Activated CD4-positive, alpha-beta T cell treated with anti-CD3 and anti-CD28 coated beads for 48 hours (primary cell): ENCODE measurements at regions not wholly inside any gene's neighbourhood (a gene's known extent, or its start where the extent isn't known, plus 50 kb on each side); places are given as distances from the start of the nearest gene placed in this dataset.
"Not testable (repeated sequence)": the region's sequence is repeated elsewhere in the genome, so short reads cannot be mapped to it uniquely, and the experiment has no call there.

ENCODE experiments used
- DNase-seq: peaks from one replicate; pipeline ENCODE4 v3.0.0-alpha.2; 2020

DNA sequence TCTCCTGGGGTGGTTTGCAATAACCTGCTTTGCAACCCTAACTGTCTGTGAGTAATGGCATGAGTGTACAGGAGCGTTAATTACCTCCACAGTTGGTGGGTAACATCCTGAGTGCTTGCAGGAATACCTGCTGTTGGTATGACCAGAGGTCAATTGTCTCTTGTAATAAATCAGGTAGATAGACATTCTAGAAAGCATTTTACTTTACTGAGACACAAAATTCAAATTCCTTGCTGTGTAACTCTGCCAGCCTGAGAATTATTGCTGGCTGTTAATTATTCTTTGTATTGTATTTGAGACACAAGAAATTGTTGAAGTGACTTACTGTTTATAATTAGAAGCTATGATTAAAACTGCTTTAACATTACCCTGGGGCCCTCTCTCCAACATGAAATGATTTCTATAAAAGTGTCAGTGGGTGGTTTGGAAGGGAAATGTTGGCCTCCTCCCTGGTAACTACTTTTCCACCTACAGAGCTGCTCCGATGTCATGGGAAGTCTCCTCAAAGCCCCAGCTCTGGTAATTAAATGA, 150.8 kb upstream of the ADCY2 start:
- no peak for DNase-seq

- DNase-seq = no peak
These were observed 149.7 kb upstream of the ADCY2 start for GRCh38 chr5:7246287-7246686.

- no peak for DNase-seq
These were observed 145.9 kb upstream of the ADCY2 start for GRCh38 chr5:7250004-7250403.

- DNase-seq = no peak
These were observed 145.3 kb upstream of the ADCY2 start for GRCh38 chr5:7250611-7251010.

- no peak for DNase-seq
These were observed 144.8 kb upstream of the ADCY2 start for GRCh38 chr5:7251132-7251531.

DNA sequence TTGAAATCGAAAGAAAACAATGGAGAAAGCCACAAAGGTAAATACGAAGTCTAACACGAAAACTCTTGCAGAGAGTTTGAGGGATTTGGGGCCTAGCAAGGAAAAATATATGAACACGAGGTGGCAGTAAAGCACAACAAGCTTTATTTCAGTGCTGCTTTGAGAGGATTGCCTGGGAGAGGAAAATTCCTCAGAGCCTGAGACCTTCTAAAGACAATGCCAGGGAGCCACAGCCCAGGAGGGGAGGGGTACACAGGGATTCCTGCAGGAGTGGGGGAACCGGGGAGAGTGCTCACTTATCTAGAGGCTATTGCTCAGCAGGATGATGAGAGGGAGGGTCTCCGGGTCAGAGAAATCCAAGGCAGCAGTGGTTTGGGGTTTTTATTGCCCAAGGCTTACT, 134.9 kb upstream of the ADCY2 start:
- DNase-seq = no peak

GRCh38 chr5:7261900-7262299, 134.0 kb upstream of the ADCY2 start:
- no peak for DNase-seq

DNA sequence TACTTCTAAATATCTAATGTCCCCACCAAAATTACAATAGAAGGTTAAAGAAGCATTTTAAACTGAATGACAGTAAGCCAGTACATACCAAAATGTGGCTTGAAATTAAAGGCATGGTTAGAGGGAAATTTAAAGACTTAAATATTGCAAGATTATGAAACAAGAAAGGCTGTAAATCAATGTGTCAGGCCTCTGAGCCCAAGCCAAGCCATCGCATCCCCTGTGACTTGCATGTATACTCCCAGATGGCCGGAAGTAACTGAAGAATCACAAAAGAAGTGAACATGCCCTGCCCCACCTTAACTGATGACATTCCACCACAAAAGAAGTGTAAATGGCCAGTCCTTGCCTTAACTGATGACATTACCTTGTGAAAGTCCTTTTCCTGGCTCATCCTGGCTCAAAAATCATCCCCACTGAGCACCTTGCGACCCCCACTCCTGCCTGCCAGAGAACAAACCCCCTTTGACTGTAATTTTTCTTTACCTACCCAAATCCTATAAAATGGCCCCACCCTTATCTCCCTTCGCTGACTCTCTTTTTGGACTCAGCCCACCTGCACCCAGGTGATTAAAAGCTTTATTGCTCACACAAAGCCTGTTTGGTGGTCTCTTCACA, 132.4 kb upstream of the ADCY2 start:
- not testable (repeated sequence) for DNase-seq

DNA sequence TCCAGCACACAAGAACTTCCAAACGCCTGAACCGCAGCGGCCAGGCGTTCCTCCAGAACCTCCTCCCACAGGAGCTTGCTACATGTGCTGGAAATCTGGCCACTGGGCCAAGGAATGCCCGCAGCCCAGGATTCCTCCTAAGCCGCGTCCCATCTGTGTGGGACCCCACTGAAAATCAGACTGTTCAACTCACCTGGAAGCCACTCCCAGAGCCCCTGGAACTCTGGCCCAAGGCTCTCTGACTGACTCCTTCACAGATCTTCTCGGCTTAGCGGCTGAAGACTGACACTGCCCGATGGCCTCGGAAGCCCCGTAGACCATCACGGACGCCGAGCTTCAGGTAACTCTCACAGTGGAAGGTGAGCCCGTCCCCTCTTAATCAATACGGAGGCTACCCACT, 130.2 kb upstream of the ADCY2 start:
- not testable (repeated sequence) for DNase-seq

DNA sequence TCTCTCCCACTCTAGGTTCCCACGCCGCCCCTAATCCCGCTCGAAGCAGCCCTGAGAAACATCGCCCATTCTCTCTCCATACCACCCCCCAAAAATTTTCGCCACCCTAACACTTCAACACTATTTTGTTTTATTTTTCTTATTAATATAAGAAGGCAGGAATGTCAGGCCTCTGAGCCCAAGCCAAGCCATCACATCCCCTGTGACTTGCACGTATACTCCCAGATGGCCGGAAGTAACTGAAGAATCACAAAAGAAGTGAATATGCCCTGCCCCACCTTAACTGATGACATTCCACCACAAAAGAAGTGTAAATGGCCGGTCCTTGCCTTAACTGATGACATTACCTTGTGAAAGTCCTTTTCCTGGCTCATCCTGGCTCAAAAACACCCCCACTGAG, 127.2 kb upstream of the ADCY2 start:
- DNase-seq = not testable (repeated sequence)

DNA sequence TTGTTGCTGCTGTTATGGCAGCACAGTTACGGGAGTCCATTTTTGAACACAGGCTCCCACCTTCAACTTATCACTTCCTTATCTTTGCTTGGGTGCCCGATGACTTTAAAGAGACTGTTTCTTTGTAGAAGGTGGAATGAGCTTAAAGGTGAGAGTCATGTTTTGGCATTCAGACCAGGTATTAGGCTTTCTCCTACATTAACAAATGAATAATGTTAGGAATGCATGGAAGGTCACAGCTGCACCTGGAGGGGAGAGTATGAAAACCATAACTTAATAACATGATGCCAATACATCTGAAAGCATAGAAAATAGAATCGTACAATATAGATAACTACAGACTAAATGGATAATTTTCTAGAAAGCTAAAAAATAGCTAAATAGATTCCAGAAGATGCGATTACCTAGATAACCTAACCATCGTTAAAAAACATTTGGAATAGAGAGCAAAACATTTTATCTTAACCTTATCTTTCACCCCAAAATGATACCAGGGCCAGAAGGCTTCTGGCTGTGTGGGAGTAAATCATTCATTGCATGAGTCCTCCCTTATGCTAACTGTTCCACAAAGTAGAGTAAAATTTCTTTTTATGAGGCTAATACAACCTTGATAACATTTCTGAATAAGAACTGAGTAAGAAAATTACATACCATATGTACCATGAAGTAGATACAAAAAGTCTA, 126.2 kb upstream of the ADCY2 start:
- no peak for DNase-seq

GRCh38 chr5:7271435-7272084, 124.4 kb upstream of the ADCY2 start:
- DNase-seq = no peak

- DNase-seq = no peak
These were observed 123.5 kb upstream of the ADCY2 start for GRCh38 chr5:7272408-7272965.

DNA sequence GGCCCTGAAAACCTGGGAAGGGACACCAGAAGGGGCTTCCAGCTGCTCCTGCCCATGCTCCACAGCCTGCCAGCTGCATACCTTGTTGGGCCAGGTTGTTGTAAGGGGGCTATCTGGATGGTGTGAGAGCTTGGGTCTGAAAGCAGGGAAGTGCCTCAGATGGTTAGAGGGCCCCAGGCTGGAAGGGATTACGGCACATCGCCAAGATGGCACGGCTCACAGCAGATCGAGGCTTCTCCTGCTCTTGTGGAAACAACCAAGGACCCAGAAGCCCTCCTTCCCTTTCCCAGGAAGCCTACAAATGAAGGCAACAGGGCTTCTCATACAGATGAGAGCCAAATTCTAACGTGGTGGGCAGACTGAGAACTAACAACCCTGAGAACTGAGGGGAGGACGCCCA, 121.7 kb upstream of the ADCY2 start:
- DNase-seq = no peak

DNA sequence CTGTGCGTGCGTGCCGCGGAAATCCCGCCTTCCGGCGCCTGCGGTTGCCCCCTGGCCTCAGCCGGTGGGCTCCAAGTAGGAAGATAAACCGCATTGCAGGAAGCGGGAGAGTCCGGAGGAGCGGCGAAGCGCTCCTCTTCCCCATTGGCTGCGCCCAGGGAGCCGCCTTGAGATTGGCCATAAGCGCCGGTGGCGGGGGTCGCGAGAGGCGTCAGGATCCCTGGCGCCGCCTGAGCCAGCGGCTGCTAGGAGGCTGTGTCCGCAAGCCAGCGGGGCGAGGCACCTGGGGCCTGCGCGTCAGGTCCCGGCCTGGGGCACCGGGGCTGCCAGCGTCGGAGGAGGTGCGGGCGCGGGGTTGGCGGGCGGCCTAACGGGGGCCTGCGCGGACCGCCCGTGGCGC, 106.3 kb upstream of the ADCY2 start:
- not testable (repeated sequence) for DNase-seq

DNA sequence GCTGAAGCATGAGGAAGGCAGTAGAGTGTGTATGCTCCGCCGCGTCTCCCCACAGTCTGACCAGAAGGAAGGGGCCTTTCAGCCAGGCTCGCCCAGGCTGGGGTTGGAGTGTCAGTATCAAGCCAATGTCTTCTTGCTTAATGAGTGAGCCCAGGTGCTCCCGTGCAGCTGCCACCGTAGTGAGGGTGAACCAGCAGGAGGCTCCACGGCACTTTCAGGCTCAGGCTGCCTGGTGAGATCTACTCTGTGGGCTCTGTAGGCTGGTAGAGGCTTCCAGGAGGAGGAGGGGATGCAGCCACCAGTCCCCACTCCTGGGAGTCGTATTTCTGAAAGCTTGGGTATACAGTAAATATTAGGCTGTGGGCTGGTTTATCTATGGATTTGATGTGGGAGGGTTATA, 98.1 kb upstream of the ADCY2 start:
- DNase-seq = not testable (repeated sequence)

DNA sequence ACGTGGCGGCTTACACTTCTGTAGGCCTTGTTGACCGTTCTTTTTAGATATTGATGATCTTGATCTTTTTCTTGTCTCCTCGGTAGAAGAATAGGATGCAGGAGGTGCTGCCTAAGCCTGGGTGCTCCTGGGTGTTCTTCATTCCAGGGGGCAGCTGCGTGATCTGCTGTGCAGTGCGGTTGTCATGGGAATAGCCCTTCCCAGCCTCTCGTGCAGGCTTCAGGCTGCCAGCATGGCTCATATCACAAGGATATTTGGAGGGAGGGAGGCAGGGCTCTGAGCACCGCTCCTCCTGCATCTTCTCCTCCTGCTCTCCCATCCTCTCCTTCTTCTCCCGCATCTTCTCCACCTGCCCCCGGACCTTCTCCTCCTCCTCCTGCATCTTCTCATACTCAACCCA, 96.2 kb upstream of the ADCY2 start:
- not testable (repeated sequence) for DNase-seq

- not testable (repeated sequence) for DNase-seq
These were observed 90.8 kb upstream of the ADCY2 start for GRCh38 chr5:7305000-7305674.

DNA sequence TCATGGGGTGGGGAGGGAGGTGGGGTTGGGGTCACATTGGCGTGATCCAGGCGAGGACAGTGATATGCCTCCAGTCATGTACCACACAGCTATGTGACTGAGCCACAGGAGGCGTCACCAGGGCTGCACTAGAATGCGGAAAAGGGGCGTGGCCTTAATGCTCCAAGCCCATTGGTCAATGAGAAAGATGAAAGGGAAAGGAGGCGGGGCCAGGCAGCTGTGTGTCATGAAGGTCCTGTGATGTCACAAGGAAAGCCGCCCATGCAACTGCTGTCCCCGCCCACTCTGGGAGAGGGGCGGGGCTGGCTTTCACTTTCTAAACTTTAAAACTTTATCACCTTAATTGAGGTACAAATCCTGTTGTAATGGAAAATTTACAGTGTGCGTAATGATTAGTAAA, 89.4 kb upstream of the ADCY2 start:
- peak; percentile 44 for DNase-seq

- not testable (repeated sequence) for DNase-seq
These were observed 88.2 kb upstream of the ADCY2 start for GRCh38 chr5:7307709-7308108.

DNA sequence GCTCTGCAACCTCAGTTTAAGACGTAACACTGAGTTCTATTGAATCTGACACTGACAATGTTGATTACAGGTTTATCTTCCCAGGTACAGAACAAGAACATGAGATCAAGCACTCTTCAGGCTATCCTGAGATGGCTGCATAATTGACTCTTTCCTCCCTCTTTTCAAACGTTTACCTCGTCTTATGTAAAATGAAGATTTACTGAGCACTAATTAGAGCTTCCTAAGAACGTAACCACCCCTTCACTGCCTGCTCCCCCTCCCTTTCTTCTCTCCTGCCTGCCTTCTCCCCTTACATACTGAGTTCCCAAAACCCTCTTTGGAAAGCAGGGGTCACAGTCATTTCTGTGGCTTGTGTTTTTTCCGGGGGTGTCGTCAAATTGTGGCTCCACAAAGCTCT, 86.2 kb upstream of the ADCY2 start:
- DNase-seq = not testable (repeated sequence)

- not testable (repeated sequence) for DNase-seq
These were observed 85.3 kb upstream of the ADCY2 start for GRCh38 chr5:7310656-7311055.

- DNase-seq = no peak
These were observed 80.8 kb upstream of the ADCY2 start for GRCh38 chr5:7315118-7315517.
